ENCODE measurements at regions not wholly inside any gene's neighbourhood (a gene's known extent, or its start where the extent isn't known, plus 50 kb on each side); places are given as distances from the start of the nearest gene placed in this dataset.

GRCh38 chr12:19783547-19784444 is 344.5 kb downstream of the AEBP2 start:
- TF ChIP-seq POLR2AphosphoS5 (IDR thresholded peaks at IDR 0.05; ENCODE audit: low read depth, low read length) (no peak), POLR2A (IDR thresholded peaks at IDR 0.05; ENCODE audit: low read depth, low read length) (no peak)

All from GM12892 (cell line).